GM12878 (cell line): ENCODE measurements at regions not wholly inside any gene's neighbourhood (a gene's known extent, or its start where the extent isn't known, plus 50 kb on each side); places are given as distances from the start of the nearest gene placed in this dataset.

ENCODE experiments used
- ATF3 ChIP-seq: IDR thresholded peaks from 2 replicates; pipeline ENCODE4 v1.6.1; 2011; ENCODE audit warnings: low read depth, mild to moderate bottlenecking, low read length, moderate library complexity, borderline replicate concordance; ENCODE audit errors: extremely low read depth
- BHLHE40 ChIP-seq, 2 experiments: fragments of 450-650 bp in 1 of 2; IDR thresholded peaks; 2 replicates each; pipeline ENCODE4 v1.6.1; 2011 to 2017; ENCODE audit warnings: low read depth in 2 of 2, borderline replicate concordance in 1 of 2, improper control_type of control experiment in 1 of 2, low read length in 1 of 2, mild to moderate bottlenecking in 1 of 2
- RELA ChIP-seq: fragments of 450-650 bp; IDR thresholded peaks from 2 replicates; pipeline ENCODE4 v1.8.0; 2014; ENCODE audit warnings: borderline replicate concordance; ENCODE audit not compliant: partially characterized antibody
- SMARCA5 ChIP-seq: fragments of 450-650 bp; IDR thresholded peaks from 2 replicates; pipeline ENCODE4 v1.6.1; 2017; ENCODE audit warnings: mild to moderate bottlenecking
- SMC3 ChIP-seq: IDR thresholded peaks from 2 replicates; pipeline ENCODE4 v1.6.1; 2011; ENCODE audit warnings: low read length, improper control_type of control experiment, borderline replicate concordance
- TF ChIP-seq, protein P1 (sequence below): fragments of 450-650 bp; IDR thresholded peaks from 2 replicates; pipeline ENCODE4 v1.6.1; 2017; ENCODE audit warnings: mild to moderate bottlenecking, moderate library complexity
- TF ChIP-seq, protein P2 (sequence below): fragments of 450-650 bp; IDR thresholded peaks from 2 replicates; pipeline ENCODE4 v1.6.1; 2017; ENCODE audit warnings: mild to moderate bottlenecking, low read depth, inconsistent platforms; ENCODE audit not compliant: poor library complexity, severe bottlenecking

DNA sequence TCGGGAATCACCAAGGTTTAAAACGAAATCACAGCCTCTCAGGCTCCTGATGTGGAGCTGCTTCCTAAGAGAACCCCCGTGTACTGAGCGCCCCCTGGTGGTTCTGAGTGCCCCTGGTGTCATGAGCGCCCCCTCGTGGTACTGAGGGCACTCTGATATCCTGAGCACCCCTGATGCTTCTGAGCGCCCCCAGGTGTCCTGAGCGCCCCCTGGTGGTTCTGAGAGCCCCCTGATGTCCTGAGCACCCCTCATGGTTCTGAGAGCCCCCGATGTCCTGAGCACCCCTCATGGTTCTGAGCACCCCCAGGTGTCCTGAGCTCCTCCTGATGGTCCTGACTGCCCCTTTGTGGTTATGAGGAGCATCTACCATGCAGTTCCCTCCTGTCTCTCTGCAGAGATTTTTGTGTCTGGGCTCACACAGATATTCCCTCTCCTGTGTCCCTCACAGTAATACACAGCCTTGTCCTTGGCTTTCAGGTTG, 1092.1 kb downstream of the TMEM121 start (continued):
- TF ChIP-seq, protein P1, sequence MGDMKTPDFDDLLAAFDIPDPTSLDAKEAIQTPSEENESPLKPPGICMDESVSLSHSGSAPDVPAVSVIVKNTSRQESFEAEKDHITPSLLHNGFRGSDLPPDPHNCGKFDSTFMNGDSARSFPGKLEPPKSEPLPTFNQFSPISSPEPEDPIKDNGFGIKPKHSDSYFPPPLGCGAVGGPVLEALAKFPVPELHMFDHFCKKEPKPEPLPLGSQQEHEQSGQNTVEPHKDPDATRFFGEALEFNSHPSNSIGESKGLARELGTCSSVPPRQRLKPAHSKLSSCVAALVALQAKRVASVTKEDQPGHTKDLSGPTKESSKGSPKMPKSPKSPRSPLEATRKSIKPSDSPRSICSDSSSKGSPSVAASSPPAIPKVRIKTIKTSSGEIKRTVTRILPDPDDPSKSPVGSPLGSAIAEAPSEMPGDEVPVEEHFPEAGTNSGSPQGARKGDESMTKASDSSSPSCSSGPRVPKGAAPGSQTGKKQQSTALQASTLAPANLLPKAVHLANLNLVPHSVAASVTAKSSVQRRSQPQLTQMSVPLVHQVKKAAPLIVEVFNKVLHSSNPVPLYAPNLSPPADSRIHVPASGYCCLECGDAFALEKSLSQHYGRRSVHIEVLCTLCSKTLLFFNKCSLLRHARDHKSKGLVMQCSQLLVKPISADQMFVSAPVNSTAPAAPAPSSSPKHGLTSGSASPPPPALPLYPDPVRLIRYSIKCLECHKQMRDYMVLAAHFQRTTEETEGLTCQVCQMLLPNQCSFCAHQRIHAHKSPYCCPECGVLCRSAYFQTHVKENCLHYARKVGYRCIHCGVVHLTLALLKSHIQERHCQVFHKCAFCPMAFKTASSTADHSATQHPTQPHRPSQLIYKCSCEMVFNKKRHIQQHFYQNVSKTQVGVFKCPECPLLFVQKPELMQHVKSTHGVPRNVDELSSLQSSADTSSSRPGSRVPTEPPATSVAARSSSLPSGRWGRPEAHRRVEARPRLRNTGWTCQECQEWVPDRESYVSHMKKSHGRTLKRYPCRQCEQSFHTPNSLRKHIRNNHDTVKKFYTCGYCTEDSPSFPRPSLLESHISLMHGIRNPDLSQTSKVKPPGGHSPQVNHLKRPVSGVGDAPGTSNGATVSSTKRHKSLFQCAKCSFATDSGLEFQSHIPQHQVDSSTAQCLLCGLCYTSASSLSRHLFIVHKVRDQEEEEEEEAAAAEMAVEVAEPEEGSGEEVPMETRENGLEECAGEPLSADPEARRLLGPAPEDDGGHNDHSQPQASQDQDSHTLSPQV = peak; percentile 96
- TF ChIP-seq, protein P2, sequence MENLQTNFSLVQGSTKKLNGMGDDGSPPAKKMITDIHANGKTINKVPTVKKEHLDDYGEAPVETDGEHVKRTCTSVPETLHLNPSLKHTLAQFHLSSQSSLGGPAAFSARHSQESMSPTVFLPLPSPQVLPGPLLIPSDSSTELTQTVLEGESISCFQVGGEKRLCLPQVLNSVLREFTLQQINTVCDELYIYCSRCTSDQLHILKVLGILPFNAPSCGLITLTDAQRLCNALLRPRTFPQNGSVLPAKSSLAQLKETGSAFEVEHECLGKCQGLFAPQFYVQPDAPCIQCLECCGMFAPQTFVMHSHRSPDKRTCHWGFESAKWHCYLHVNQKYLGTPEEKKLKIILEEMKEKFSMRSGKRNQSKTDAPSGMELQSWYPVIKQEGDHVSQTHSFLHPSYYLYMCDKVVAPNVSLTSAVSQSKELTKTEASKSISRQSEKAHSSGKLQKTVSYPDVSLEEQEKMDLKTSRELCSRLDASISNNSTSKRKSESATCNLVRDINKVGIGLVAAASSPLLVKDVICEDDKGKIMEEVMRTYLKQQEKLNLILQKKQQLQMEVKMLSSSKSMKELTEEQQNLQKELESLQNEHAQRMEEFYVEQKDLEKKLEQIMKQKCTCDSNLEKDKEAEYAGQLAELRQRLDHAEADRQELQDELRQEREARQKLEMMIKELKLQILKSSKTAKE = peak; percentile 45
- TF ChIP-seq ATF3 (peak; percentile 71; the same call in 1 of the 2 replicates), RELA (peak; percentile 55), BHLHE40 (IDR thresholded peaks at IDR 0.05; ENCODE audit: borderline replicate concordance in 1 of 2, low read depth in 2 of 2, low read length in 1 of 2) (peak in 1 of 2 experiments; percentile 17; a peak in 1 of 4 replicates), SMARCA5 (peak; percentile 96), SMC3 (peak; percentile 44; the same call in 1 of the 2 replicates)
